ENCODE measurements at regions not wholly inside any gene's neighbourhood (a gene's known extent, or its start where the extent isn't known, plus 50 kb on each side); places are given as distances from the start of the nearest gene placed in this dataset.
"Not testable (repeated sequence)": the region's sequence is repeated elsewhere in the genome, so short reads cannot be mapped to it uniquely, and the experiment has no call there.

DNA sequence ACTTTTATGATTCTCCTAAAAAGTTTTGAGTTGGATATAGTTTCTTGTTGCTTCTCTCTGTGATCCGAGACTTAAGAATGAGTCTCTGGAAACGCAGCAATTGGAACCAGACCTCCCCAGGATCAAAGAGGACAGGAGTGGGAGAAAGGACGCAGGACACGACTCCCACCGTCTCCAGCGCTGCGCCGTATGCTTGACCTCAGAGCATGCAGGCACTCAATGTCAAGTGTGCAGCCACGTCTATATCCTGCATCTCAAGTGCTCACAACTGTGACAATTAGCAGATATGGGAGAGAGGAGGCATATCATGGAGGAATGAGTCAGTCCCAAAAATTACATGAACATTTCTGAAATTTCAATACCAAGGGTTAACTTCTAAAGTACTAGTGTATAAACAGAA is 199.0 kb upstream of the PLGLB1 start:
- not testable (repeated sequence) for H3K27ac ChIP-seq (replicated peaks); H3K4me3 ChIP-seq (replicated peaks; ENCODE audit: insufficient read depth, low read length); DNase-seq (ENCODE audit: low read depth in 1 of 2, low spot score in 1 of 2); H3K27me3 ChIP-seq (ENCODE audit: insufficient read depth, poor library complexity, severe bottlenecking)

DNA sequence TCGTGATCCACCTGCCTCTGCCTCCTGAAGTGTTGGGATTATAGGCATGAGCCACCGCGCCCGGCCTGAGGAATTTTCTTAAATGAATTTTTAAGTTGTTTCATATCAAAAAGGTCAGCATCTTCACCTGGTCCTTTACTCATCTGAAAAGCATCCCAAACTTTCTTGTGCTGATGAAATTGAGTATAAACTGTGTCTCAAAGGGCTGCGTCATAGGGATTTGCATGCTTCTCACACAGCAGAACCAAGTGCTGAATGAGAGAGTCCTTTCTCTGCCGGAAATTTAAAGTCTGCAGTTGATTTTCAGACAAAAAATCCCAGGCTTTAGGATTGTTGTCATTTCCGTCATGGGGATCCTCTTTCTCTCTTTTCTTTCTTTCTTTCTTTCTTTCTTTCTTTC is 200.5 kb upstream of the PLGLB1 start:
- not testable (repeated sequence) for H3K4me3 ChIP-seq (replicated peaks; ENCODE audit: insufficient read depth, low read length); H3K27ac ChIP-seq (replicated peaks); DNase-seq (ENCODE audit: low read depth in 1 of 2, low spot score in 1 of 2)

DNA sequence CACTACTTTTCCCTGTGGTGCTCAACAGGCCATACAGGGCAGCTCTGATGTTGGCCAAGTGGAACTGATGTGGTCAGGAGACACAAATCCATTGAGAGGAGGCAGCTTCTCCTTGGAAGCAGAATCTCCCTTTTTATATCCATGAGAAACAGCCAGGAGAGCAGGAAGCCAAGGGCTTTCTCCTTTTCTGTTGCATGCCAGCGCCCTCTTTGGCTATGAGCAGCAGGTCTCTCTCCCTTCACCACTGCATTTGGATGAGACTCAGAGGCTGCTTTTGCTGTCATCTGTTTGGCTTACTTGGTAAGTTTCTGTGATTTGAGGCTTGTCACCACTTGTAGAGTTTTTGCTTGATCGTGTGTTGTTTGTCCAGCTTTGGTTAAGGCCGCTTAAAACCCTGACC is 202.2 kb upstream of the PLGLB1 start:
- not testable (repeated sequence) for DNase-seq (ENCODE audit: low read depth in 1 of 2, low spot score in 1 of 2); H3K27me3 ChIP-seq (ENCODE audit: insufficient read depth, poor library complexity, severe bottlenecking); H3K4me3 ChIP-seq (replicated peaks; ENCODE audit: insufficient read depth, low read length); H3K27ac ChIP-seq (replicated peaks)

More for the DNA sequence above, 200.5 kb upstream of the PLGLB1 start:
- not testable (repeated sequence) for H3K27me3 ChIP-seq (ENCODE audit: insufficient read depth, poor library complexity, severe bottlenecking)

DNA sequence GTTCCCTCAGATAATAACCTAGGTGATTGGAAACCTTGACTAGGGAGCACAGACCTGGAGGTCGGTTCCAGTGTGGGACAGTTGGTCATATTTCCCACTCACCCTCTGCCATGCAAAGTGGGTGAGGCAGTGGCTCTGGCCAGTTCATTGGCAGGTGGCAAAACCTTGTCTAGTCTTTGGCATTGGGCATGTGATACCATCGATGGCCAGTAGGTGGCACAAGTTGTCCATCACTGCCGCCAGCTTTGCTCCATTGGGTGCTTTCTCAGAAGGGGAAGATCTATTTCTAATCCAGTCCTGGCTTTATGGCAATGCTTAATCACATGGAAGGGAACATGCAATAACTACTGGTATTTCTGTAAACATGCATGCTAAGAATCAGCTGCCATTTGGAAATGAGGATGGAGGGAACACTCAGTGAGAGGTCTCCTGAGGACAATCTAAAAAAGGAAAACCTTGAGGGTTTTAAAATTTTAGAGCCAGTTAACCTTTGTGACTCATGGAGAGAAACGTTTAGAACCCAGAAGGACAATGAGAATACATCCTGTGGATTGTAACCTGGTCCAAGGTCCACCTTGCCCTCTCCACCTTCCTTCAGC is 207.5 kb upstream of the PLGLB1 start:
- H3K27ac ChIP-seq (replicated peaks); DNase-seq (ENCODE audit: low read depth in 1 of 2, low spot score in 1 of 2); H3K27me3 ChIP-seq (ENCODE audit: insufficient read depth, poor library complexity, severe bottlenecking); H3K4me3 ChIP-seq (replicated peaks; ENCODE audit: insufficient read depth, low read length): not testable (repeated sequence)

DNA sequence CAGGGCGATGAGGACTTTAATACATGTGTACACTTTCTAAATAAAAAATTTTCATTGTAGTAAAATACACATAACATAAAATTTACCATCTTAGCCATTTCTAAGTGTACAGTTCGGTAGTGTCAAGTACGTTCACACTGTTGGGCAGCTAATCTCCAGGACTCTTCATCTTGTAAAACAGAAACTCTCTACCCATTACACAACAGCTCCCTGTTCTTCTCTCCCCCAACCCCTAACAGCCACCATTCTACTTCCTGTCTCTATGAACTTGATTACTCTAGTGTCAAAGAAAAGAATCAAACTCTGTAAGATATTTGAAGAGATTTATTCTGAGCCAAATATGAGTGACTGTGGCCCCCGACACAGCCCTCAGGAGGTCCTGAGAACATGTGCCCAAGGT is 208.3 kb upstream of the PLGLB1 start:
- not testable (repeated sequence) for H3K4me3 ChIP-seq (replicated peaks; ENCODE audit: insufficient read depth, low read length); H3K27ac ChIP-seq (replicated peaks); H3K27me3 ChIP-seq (ENCODE audit: insufficient read depth, poor library complexity, severe bottlenecking); DNase-seq (ENCODE audit: low read depth in 1 of 2, low spot score in 1 of 2)

DNA sequence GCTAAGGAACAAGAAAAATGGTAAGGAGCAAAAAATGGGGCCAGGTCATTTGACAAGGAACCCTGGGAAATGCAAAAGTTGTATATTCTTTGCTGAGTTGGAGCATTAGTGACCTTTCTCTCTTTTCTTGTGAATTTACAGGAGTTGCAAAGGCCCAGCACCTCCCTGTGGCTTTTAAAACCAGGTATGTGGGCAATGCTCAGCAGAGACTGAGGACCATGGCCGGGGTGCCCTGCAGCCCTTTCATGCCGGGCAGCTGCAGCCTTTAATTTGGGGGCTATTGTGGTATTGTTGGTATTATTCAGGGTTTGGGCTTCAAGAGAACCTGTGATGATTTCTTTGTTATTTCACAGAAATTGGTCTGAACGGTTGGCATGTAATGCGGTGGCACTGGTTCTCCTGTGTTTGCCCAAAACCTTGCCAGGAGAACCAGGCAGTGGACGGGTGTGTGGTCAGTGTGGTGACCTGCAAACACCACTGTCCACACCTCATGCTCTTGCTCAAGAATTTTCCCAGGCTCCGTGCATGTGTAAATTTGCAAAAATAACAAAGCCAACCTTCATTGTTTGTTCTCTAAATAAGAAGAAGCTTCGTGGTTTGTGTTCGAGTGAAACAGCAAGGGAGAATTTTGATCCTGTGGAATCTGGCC is 213.8 kb upstream of the PLGLB1 start:
- not testable (repeated sequence) for DNase-seq (ENCODE audit: low read depth in 1 of 2, low spot score in 1 of 2); H3K27ac ChIP-seq (replicated peaks); H3K27me3 ChIP-seq (ENCODE audit: insufficient read depth, poor library complexity, severe bottlenecking); H3K4me3 ChIP-seq (replicated peaks; ENCODE audit: insufficient read depth, low read length)

DNA sequence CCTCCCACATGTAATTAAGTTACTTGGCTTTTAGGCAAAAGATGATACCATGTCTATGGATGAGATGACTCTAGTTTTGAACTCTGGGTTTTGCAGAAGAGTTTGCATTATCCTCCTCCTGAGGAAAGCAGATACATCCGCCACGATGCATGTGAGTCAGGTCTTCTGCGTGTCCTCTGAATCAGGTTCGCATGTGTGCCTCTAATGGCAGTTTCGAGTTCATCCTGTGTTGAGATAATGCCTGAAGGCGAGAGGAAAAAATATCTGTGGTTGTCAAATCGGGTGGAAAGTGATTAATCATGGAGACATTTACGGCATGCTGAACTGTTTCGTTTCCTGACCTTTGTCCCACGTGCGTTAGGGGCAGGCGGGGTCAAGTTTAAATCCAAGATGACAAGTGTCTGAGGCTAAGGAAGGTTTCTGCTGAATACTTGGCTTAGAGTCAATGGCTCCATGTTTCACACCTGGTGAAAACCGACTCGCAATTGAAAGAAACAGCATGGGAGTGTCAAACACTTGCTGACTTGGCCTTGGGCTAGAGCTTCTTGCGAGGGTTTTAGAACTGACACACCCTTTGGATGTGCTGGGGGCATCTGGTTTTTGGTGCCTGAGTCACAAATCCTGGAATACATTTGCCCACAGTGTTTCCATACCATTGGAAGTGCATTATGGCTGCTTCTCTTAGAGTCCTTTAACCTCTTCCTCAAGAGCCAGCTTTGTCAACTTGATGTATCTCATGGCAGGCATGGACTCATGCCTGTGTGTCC is 216.1 kb upstream of the PLGLB1 start:
- not testable (repeated sequence) for H3K4me3 ChIP-seq (replicated peaks; ENCODE audit: insufficient read depth, low read length); H3K27me3 ChIP-seq (ENCODE audit: insufficient read depth, poor library complexity, severe bottlenecking); DNase-seq (ENCODE audit: low read depth in 1 of 2, low spot score in 1 of 2); H3K27ac ChIP-seq (replicated peaks)

DNA sequence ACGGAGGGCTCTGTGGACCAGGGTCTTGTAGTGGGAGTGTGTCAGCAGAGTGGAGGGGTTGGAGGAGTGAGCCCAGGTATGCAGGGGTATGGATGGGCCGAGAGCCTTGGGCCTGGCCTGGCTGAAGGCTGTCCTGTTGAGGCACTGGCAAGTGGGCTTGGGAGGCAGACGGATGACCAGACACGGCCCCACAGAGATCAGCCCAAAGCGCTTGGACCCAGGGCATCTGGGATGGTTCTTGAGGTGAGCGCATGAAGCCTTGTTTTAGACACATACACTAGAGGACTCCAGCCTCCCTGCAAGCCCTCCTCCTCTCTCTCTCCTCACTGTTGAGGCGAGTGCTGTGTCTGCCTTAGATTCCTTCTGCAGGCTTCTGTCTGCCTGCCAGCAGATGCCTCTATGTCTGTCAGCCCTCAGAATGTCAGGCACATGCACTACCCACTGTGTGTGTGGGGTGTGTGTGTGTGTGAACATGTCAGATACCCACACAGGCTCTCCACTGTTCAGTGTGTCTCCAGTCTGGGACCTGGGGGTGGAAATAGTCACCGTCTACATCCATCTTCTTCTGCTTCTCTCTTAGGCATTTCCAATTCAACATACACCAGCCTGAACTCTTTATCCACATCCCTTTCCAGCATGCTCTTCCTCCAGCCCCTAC is 218.0 kb upstream of the PLGLB1 start:
- H3K4me3 ChIP-seq (replicated peaks; ENCODE audit: insufficient read depth, low read length); H3K27me3 ChIP-seq (ENCODE audit: insufficient read depth, poor library complexity, severe bottlenecking); H3K27ac ChIP-seq (replicated peaks); DNase-seq (ENCODE audit: low read depth in 1 of 2, low spot score in 1 of 2): not testable (repeated sequence)

DNA sequence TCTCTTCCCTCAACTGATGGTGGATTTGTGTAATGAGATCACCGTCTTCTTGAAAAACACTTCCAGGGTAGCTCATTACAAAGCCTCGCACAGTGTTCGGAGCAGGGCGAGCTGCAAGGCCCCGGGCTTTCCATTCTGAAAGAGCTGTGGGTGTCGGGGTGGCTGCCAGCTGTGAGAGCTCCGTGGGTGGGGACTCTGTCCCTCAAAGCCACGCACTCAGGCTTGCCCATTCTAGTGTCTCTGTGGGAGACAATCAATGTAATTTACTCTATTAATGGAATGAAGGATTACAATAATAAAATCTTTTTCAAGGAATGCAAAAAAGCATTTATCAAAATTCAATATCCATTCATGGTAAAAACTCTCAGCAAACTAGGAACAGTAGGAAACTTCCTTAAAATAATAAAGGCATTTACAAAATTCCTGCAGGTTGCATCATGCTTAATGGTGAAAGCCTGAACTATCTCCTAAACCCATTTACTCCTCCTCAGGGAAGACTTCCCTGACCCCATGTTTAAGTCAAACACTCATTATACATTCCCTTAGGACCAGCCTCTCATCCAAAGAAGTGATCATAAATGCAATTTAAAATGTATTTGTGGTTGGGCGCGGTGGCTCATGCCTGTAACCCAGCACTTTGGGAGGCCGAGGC is 224.5 kb upstream of the PLGLB1 start:
- not testable (repeated sequence) for DNase-seq (ENCODE audit: low read depth in 1 of 2, low spot score in 1 of 2); H3K27me3 ChIP-seq (ENCODE audit: insufficient read depth, poor library complexity, severe bottlenecking); H3K4me3 ChIP-seq (replicated peaks; ENCODE audit: insufficient read depth, low read length); H3K27ac ChIP-seq (replicated peaks)

DNA sequence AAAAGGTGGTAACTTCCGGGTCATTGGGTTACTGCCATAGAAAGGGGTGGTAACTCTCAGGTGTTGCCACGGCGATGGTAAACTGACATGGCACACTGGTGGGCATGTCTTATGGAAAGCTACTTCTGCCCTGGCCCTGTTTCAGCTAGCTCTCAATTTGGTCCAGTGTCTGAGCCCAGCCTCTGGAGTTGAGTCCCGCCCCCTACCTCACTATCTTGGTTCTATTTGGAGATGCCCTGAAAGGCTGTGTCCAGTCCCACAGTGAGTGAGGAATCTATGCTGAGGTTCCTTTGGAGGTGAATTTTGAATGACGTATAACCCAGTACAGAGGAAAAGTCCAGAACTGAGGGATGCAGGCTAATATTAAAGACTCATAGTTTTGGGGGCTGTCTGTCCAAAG is 230.4 kb upstream of the PLGLB1 start:
- DNase-seq (ENCODE audit: low read depth in 1 of 2, low spot score in 1 of 2); H3K4me3 ChIP-seq (replicated peaks; ENCODE audit: insufficient read depth, low read length); H3K27ac ChIP-seq (replicated peaks); H3K27me3 ChIP-seq (ENCODE audit: insufficient read depth, poor library complexity, severe bottlenecking): not testable (repeated sequence)

DNA sequence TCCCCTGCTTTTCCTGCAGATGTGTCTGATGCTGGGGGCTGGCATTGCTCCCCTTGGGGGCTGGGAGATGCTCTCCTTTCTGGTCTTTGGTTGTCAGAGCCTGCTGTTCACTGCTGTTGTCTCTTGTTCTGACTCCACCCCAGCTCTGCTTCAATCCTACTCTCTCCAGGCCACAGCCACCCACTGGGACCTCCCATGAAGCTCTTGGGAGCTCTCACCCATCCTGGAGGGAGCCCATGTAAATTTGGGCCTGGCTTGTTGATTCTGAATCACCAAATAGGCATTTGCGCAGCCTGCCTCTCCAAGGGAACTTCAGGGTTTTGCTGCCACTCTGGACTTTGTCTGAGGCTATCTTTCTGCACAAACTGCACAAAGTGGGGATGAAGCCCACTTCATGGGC is 232.9 kb upstream of the PLGLB1 start:
- H3K27me3 ChIP-seq (ENCODE audit: insufficient read depth, poor library complexity, severe bottlenecking); H3K4me3 ChIP-seq (replicated peaks; ENCODE audit: insufficient read depth, low read length); H3K27ac ChIP-seq (replicated peaks); DNase-seq (ENCODE audit: low read depth in 1 of 2, low spot score in 1 of 2): not testable (repeated sequence)

DNA sequence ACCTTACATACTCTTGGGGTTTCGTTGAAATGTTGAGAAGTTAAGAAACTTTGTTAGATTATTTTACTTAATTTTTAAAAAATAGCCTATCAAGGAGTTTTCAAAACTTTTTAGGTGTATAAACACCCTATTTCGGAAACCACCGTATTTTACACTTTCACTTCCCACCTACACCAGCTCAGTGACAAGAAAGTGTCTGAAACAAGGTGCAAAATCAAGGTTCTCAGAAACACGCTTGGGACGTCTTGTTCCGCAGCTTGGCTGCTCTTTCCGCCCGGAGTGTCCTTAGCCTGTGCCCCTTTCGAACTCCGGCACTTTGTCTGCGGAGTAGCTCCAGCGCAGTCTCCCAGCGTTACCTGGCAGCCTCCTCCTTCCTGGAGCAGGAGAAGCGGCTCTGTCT is 233.8 kb upstream of the PLGLB1 start:
- not testable (repeated sequence) for DNase-seq (ENCODE audit: low read depth in 1 of 2, low spot score in 1 of 2); H3K4me3 ChIP-seq (replicated peaks; ENCODE audit: insufficient read depth, low read length); H3K27me3 ChIP-seq (ENCODE audit: insufficient read depth, poor library complexity, severe bottlenecking); H3K27ac ChIP-seq (replicated peaks)

DNA sequence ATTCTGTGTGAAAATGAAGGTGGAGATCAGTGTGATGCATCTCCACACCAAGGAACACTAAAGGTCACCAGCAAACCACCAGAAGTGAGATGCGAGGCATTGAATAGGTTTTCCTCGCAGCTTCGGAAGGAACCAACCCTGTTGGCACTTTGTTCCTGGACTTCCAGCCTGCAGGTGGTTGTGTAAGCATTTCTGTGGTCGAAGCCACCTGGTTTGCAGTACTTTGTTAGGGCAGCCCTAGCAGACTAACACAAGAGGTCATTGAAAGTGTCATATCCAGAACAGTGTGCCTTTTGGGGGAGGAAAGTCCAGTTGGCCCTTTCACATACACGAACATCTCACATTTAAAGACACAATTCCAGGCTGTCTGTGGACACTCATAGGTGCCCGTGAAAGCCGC is 237.2 kb upstream of the PLGLB1 start:
- H3K27ac ChIP-seq (replicated peaks); DNase-seq (ENCODE audit: low read depth in 1 of 2, low spot score in 1 of 2); H3K4me3 ChIP-seq (replicated peaks; ENCODE audit: insufficient read depth, low read length); H3K27me3 ChIP-seq (ENCODE audit: insufficient read depth, poor library complexity, severe bottlenecking): not testable (repeated sequence)

DNA sequence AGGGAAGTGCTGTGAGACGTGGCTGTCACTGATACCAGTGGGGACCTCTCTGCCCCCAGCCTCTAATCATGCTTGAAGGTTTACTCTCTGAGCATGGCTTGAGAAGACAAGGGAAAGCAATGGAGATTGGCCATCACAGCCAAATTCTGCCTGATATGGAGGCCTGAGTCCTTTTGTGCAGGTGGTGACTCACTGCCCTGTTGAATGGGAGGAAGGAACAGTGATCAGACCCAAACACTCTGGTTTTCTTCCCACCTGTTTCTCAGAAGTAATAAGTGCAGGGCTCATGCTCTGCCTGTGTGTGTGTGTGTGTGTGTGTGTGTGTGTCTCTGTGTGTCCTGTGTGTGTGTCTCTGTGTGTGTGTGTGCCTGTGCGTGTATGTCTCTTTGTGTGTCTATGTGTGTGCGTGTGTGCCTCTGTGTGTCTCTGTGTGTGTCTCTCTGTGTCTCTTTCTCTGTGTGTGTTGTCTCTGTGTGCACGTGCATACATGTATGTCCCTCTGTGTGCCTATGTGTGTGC is 240.6 kb upstream of the PLGLB1 start:
- H3K4me3 ChIP-seq (replicated peaks; ENCODE audit: insufficient read depth, low read length); H3K27me3 ChIP-seq (ENCODE audit: insufficient read depth, poor library complexity, severe bottlenecking); DNase-seq (ENCODE audit: low read depth in 1 of 2, low spot score in 1 of 2); H3K27ac ChIP-seq (replicated peaks): not testable (repeated sequence)
